Fibroblast of skin of abdomen (primary cell): ENCODE measurements at regions not wholly inside any gene's neighbourhood (a gene's known extent, or its start where the extent isn't known, plus 50 kb on each side); places are given as distances from the start of the nearest gene placed in this dataset.
"Not testable (repeated sequence)": the region's sequence is repeated elsewhere in the genome, so short reads cannot be mapped to it uniquely, and the experiment has no call there.

ENCODE experiments used
- DNase-seq: peaks from one replicate; pipeline ENCODE4 v3.0.0-alpha.2; 2013

- no peak for DNase-seq
Observed at GRCh38 chr3:164371681-164372080, 706.6 kb downstream of the SI start.

GRCh38 chr3:164370970-164371369 is 707.3 kb downstream of the SI start:
- DNase-seq, result no peak

GRCh38 chr3:164365242-164365641 is 713.1 kb downstream of the SI start:
- DNase-seq, result no peak

- DNase-seq, result no peak
Observed at GRCh38 chr3:164364111-164364510, 714.2 kb downstream of the SI start.

GRCh38 chr3:164360738-164361406 is 717.4 kb downstream of the SI start:
- no peak for DNase-seq

GRCh38 chr3:164360078-164360578 is 718.2 kb downstream of the SI start:
- DNase-seq, result no peak

GRCh38 chr3:164352991-164353390 is 725.3 kb downstream of the SI start:
- DNase-seq, result no peak

GRCh38 chr3:164351131-164351530 is 727.2 kb downstream of the SI start:
- DNase-seq, result peak; percentile 31

- DNase-seq, result not testable (repeated sequence)
Observed at GRCh38 chr3:164342206-164342605, 736.1 kb downstream of the SI start.

GRCh38 chr3:164341086-164341485 is 737.2 kb downstream of the SI start:
- DNase-seq, result no peak

GRCh38 chr3:164340273-164340672 is 738.0 kb downstream of the SI start:
- DNase-seq, result no peak

- DNase-seq, result peak; percentile 26
Observed at GRCh38 chr3:164332831-164333802, 745.2 kb downstream of the SI start.

- no peak for DNase-seq
Observed at GRCh38 chr3:164326714-164327113, 751.6 kb downstream of the SI start.

GRCh38 chr3:164320962-164321361 is 757.3 kb downstream of the SI start:
- DNase-seq, result no peak

GRCh38 chr3:164306042-164306441 is 772.3 kb downstream of the SI start:
- no peak for DNase-seq

GRCh38 chr3:164303894-164304293 is 774.4 kb downstream of the SI start:
- DNase-seq, result no peak

GRCh38 chr3:164302622-164303021 is 775.7 kb downstream of the SI start:
- DNase-seq, result no peak

- not testable (repeated sequence) for DNase-seq
Observed at GRCh38 chr3:164291486-164291885, 786.8 kb downstream of the SI start.

GRCh38 chr3:164278550-164278949 is 799.7 kb downstream of the SI start:
- DNase-seq, result no peak

GRCh38 chr3:164267053-164267452 is 811.2 kb downstream of the SI start:
- no peak for DNase-seq

- DNase-seq, result no peak
Observed at GRCh38 chr3:164250923-164251322, 827.4 kb downstream of the SI start.

GRCh38 chr3:164236851-164237250 is 841.4 kb downstream of the SI start:
- no peak for DNase-seq

- DNase-seq, result no peak
Observed at GRCh38 chr3:164235289-164236028, 842.8 kb downstream of the SI start.
